GM19452 (cell line): ENCODE measurements at regions not wholly inside any gene's neighbourhood (a gene's known extent, or its start where the extent isn't known, plus 50 kb on each side); places are given as distances from the start of the nearest gene placed in this dataset.

Experiments
- ATAC-seq: cut with Tn5 transposase; IDR thresholded peaks from one replicate; pipeline ENCODE4 v1.9.1; 2021; ENCODE audit not compliant: unreplicated experiment

GRCh38 chr20:16123623-16124022 lies 449.6 kb downstream of the KIF16B start:
- no peak for ATAC-seq

GRCh38 chr20:16119909-16120308 lies 453.3 kb downstream of the KIF16B start:
- no peak for ATAC-seq

GRCh38 chr20:16115911-16116552 lies 457.2 kb downstream of the KIF16B start:
- no peak for ATAC-seq

- ATAC-seq = no peak
These were observed 459.5 kb downstream of the KIF16B start for GRCh38 chr20:16113736-16114135.

GRCh38 chr20:16111852-16112412 lies 461.3 kb downstream of the KIF16B start:
- ATAC-seq = no peak

DNA sequence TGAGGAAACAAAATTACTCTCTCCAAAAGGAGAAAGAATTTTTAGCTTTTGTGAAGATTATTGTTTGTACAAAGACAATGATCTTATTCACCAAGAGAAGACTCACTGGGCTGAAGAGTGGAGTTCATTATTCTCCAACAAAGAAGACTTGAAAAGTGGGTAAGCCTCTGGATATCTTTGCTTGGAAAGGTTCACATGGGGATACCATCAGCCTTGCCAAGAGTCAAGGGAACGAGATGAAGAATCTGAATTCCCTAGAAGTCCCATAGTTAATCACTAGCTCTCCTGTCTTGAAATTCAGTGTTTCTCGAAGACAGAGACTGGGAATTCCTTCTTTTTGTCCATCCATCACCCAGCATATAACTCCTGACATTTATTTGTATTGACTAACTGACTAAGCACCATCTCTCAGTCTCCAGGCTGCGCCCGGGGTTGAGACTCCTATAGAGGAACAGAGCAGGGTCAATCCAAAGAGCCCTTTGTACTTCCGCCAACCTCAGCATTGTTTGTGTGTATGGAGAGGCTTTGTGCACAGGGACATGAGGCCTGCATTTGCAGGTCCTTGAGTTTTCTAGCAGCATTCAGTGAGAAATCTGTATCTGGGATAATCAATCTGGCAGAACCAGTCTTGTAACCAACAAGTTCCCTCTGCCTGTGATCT lies 461.9 kb downstream of the KIF16B start:
- no peak for ATAC-seq

- ATAC-seq = no peak
These were observed 465.9 kb downstream of the KIF16B start for GRCh38 chr20:16107172-16107870.

DNA sequence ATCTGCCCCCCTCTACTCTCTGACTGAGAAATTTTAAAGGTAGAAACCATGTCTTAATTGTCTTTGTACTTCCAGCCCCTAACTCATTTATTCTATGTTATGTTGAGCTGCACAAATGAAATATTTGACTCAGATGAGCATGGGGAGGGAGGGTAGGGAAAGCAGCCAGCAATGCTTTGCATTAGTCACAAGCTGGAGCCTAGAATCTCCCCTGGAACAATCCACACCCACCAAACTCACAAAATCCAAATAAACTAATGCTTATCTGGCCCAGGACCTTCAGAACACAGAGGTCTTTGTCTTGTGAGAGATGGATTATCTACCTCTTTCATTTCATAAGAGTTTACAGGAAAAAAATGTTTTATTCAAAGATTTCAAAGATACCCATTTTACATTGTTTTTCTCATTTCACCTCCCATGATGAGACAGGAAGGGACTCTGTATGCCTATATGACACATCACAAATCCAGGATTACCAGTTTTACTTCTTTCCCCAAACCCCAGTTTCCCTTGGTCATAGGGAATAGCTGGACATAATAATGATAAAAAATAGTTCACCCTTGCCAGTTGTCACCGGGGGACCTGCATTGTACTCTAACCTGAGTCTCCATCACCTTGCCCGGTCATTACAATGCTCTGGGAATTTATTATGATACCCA lies 466.9 kb downstream of the KIF16B start:
- no peak for ATAC-seq

- ATAC-seq = no peak
These were observed 468.5 kb downstream of the KIF16B start for GRCh38 chr20:16104783-16105182.
